WTC11 (cell line): ENCODE measurements at regions not wholly inside any gene's neighbourhood (a gene's known extent, or its start where the extent isn't known, plus 50 kb on each side); places are given as distances from the start of the nearest gene placed in this dataset.

Source experiments
- ATF1 ChIP-seq: sonication (generic); formaldehyde crosslinking; IDR thresholded peaks from 2 replicates; pipeline ENCODE4 v1.8.1; 2023; ENCODE audit warnings: mild to moderate bottlenecking, moderate library complexity, missing genetic modification reagents
- ATF3 ChIP-seq: sonication (generic); formaldehyde crosslinking; conservative IDR thresholded peaks from 2 replicates; pipeline ENCODE4 v1.8.1; 2022; ENCODE audit warnings: mild to moderate bottlenecking, missing genetic modification reagents
- CREB1 ChIP-seq: sonication (generic); formaldehyde crosslinking; IDR thresholded peaks from 2 replicates; pipeline ENCODE4 v1.8.0; 2023; ENCODE audit warnings: mild to moderate bottlenecking, missing genetic modification reagents
- CTCF ChIP-seq: fragments of 200-600 bp; IDR thresholded peaks from 2 replicates; pipeline ENCODE4 v1.8.0; 2022; ENCODE audit warnings: antibody characterized with exemption
- E2F1 ChIP-seq: sonication (generic); formaldehyde crosslinking; IDR thresholded peaks from 2 replicates; pipeline ENCODE4 v1.8.0; 2022; ENCODE audit warnings: mild to moderate bottlenecking, missing genetic modification reagents
- ETV6 ChIP-seq: sonication (generic); formaldehyde crosslinking; IDR thresholded peaks from 2 replicates; pipeline ENCODE4 v1.8.1; 2022; ENCODE audit warnings: mild to moderate bottlenecking, missing genetic modification reagents
- JUN ChIP-seq: sonication (generic); formaldehyde crosslinking; IDR thresholded peaks from 2 replicates; pipeline ENCODE4 v1.8.0; 2023; ENCODE audit warnings: mild to moderate bottlenecking, missing genetic modification reagents
- MAX ChIP-seq: sonication (generic); formaldehyde crosslinking; IDR thresholded peaks from 2 replicates; pipeline ENCODE4 v1.8.0; 2022; ENCODE audit warnings: mild to moderate bottlenecking, missing genetic modification reagents
- PRDM15 ChIP-seq: sonication (generic); formaldehyde crosslinking; IDR thresholded peaks from 2 replicates; pipeline ENCODE4 v1.8.0; 2022; ENCODE audit warnings: missing genetic modification reagents
- SMAD4 ChIP-seq: sonication (generic); formaldehyde crosslinking; IDR thresholded peaks from 2 replicates; pipeline ENCODE4 v1.8.0; 2022; ENCODE audit warnings: mild to moderate bottlenecking, missing genetic modification reagents
- ZNF416 ChIP-seq: fragments of 250-450 bp; sonication (Bioruptor Pico); IDR thresholded peaks from 2 replicates; pipeline ENCODE4 v1.9.0; 2021; ENCODE audit warnings: mild to moderate bottlenecking, inconsistent platforms

- TF ChIP-seq ETV6 (CRISPR knock-in tag) (no peak), CTCF (no peak), PRDM15 (CRISPR knock-in tag) (no peak), MAX (CRISPR knock-in tag) (no peak), ATF3 (CRISPR knock-in tag) (no peak), ZNF416 (CRISPR knock-in tag) (no peak), E2F1 (CRISPR knock-in tag) (no peak), ATF1 (CRISPR knock-in tag) (no peak), CREB1 (CRISPR knock-in tag) (no peak), SMAD4 (CRISPR knock-in tag) (no peak), JUN (no peak)
Observed at GRCh38 chr20:4472906-4473305, 213.3 kb upstream of the PRNP start.
